ENCODE measurements at regions not wholly inside any gene's neighbourhood (a gene's known extent, or its start where the extent isn't known, plus 50 kb on each side); places are given as distances from the start of the nearest gene placed in this dataset.

- TF ChIP-seq TEAD2 (CRISPR knock-in tag; IDR thresholded peaks at IDR 0.05) (no peak), PHF8 (CRISPR knock-in tag; IDR thresholded peaks at IDR 0.05) (no peak), GABPA (IDR thresholded peaks at IDR 0.05; ENCODE audit: low read depth, low read length) (no peak), GABPA (CRISPR knock-in tag; IDR thresholded peaks at IDR 0.05; ENCODE audit: low read depth) (no peak)
These were observed 472.9 kb upstream of the RUNX1 start for GRCh38 chr21:35521852-35522505.

Data from HepG2 (cell line).